HG02981 (cell line): ENCODE measurements at regions not wholly inside any gene's neighbourhood (a gene's known extent, or its start where the extent isn't known, plus 50 kb on each side); places are given as distances from the start of the nearest gene placed in this dataset.
"Not testable (repeated sequence)": the region's sequence is repeated elsewhere in the genome, so short reads cannot be mapped to it uniquely, and the experiment has no call there.

Experiments
- ATAC-seq: cut with Tn5 transposase; IDR thresholded peaks from one replicate; pipeline ENCODE4 v1.9.1; 2021; ENCODE audit warnings: mild to moderate bottlenecking, moderate library complexity; ENCODE audit not compliant: unreplicated experiment

- ATAC-seq: no peak
Observed at GRCh38 chr11:29190313-29190712, 826.5 kb downstream of the KCNA4 start.

- no peak for ATAC-seq
Observed at GRCh38 chr11:29187215-29187614, 829.6 kb downstream of the KCNA4 start.

GRCh38 chr11:29184939-29185890, 831.6 kb downstream of the KCNA4 start:
- ATAC-seq: no peak

- ATAC-seq: no peak
Observed at GRCh38 chr11:29183301-29183700, 833.5 kb downstream of the KCNA4 start.

GRCh38 chr11:29173660-29174062, 843.2 kb downstream of the KCNA4 start:
- no peak for ATAC-seq

GRCh38 chr11:29171360-29171950, 845.4 kb downstream of the KCNA4 start:
- no peak for ATAC-seq

GRCh38 chr11:29166306-29166705, 850.5 kb downstream of the KCNA4 start:
- ATAC-seq: no peak

- no peak for ATAC-seq
Observed at GRCh38 chr11:29163231-29163630, 853.6 kb downstream of the KCNA4 start.

GRCh38 chr11:29162491-29162890, 854.3 kb downstream of the KCNA4 start:
- ATAC-seq: no peak

- ATAC-seq: no peak
Observed at GRCh38 chr11:29161191-29161590, 855.6 kb downstream of the KCNA4 start.

GRCh38 chr11:29159552-29160465, 857.0 kb downstream of the KCNA4 start:
- ATAC-seq: peak; percentile 82

GRCh38 chr11:29153078-29153477, 863.8 kb downstream of the KCNA4 start:
- no peak for ATAC-seq

GRCh38 chr11:29142573-29142972, 874.3 kb downstream of the KCNA4 start:
- not testable (repeated sequence) for ATAC-seq

GRCh38 chr11:29135504-29135903, 881.3 kb downstream of the KCNA4 start:
- ATAC-seq: no peak

GRCh38 chr11:29131055-29131454, 885.8 kb downstream of the KCNA4 start:
- no peak for ATAC-seq

GRCh38 chr11:29129844-29130243, 887.0 kb downstream of the KCNA4 start:
- no peak for ATAC-seq

GRCh38 chr11:29127461-29127860, 889.4 kb downstream of the KCNA4 start:
- ATAC-seq: no peak

GRCh38 chr11:29125606-29126005, 891.2 kb downstream of the KCNA4 start:
- ATAC-seq: no peak

- no peak for ATAC-seq
Observed at GRCh38 chr11:29124470-29124869, 892.4 kb downstream of the KCNA4 start.

GRCh38 chr11:29119707-29120618, 896.9 kb downstream of the KCNA4 start:
- ATAC-seq: no peak
